NCI-H82 (cell line): ENCODE measurements at regions not wholly inside any gene's neighbourhood (a gene's known extent, or its start where the extent isn't known, plus 50 kb on each side); places are given as distances from the start of the nearest gene placed in this dataset.

ENCODE experiments used
- DNase-seq: peaks from one replicate; lab custom pipeline; 2025; lab: John Stamatoyannopoulos, UW

- DNase-seq: no peak
Measured at GRCh38 chr13:74871369-74872070, 610.4 kb downstream of the TBC1D4 start.

- no peak for DNase-seq
Measured at GRCh38 chr13:74870865-74871264, 611.1 kb downstream of the TBC1D4 start.

GRCh38 chr13:74869846-74870245 is 612.1 kb downstream of the TBC1D4 start:
- no peak for DNase-seq

- DNase-seq: no peak
Measured at GRCh38 chr13:74868049-74868448, 613.9 kb downstream of the TBC1D4 start.

- no peak for DNase-seq
Measured at GRCh38 chr13:74867460-74867859, 614.5 kb downstream of the TBC1D4 start.

- no peak for DNase-seq
Measured at GRCh38 chr13:74866101-74866500, 615.9 kb downstream of the TBC1D4 start.

GRCh38 chr13:74865656-74866055 is 616.3 kb downstream of the TBC1D4 start:
- DNase-seq: no peak

- no peak for DNase-seq
Measured at GRCh38 chr13:74860789-74861188, 621.2 kb downstream of the TBC1D4 start.

- DNase-seq: no peak
Measured at GRCh38 chr13:74850893-74851292, 631.1 kb downstream of the TBC1D4 start.

GRCh38 chr13:74847966-74848365 is 634.0 kb downstream of the TBC1D4 start:
- no peak for DNase-seq

GRCh38 chr13:74845806-74846205 is 636.2 kb downstream of the TBC1D4 start:
- DNase-seq: no peak

- no peak for DNase-seq
Measured at GRCh38 chr13:74841651-74842050, 640.3 kb downstream of the TBC1D4 start.

GRCh38 chr13:74841123-74841522 is 640.8 kb downstream of the TBC1D4 start:
- DNase-seq: no peak

- no peak for DNase-seq
Measured at GRCh38 chr13:74839656-74840055, 642.3 kb downstream of the TBC1D4 start.

GRCh38 chr13:74838096-74838495 is 643.9 kb downstream of the TBC1D4 start:
- DNase-seq: no peak

- DNase-seq: no peak
Measured at GRCh38 chr13:74836628-74837027, 645.3 kb downstream of the TBC1D4 start.

GRCh38 chr13:74835579-74835978 is 646.4 kb downstream of the TBC1D4 start:
- DNase-seq: no peak

GRCh38 chr13:74825938-74826246 is 656.1 kb downstream of the TBC1D4 start:
- DNase-seq: no peak

GRCh38 chr13:74825152-74825937 is 656.6 kb downstream of the TBC1D4 start:
- no peak for DNase-seq

- peak; percentile 19 for DNase-seq
Measured at GRCh38 chr13:74820809-74821208, 661.2 kb downstream of the TBC1D4 start.

GRCh38 chr13:74819549-74819948 is 662.4 kb downstream of the TBC1D4 start:
- DNase-seq: no peak

- no peak for DNase-seq
Measured at GRCh38 chr13:74816737-74817136, 665.2 kb downstream of the TBC1D4 start.

- no peak for DNase-seq
Measured at GRCh38 chr13:74796157-74796556, 662.0 kb upstream of the KLF12 start.

GRCh38 chr13:74795526-74795925 is 661.3 kb upstream of the KLF12 start:
- no peak for DNase-seq
